Breast epithelium (tissue), 3 donors: ENCODE measurements at regions not wholly inside any gene's neighbourhood (a gene's known extent, or its start where the extent isn't known, plus 50 kb on each side); places are given as distances from the start of the nearest gene placed in this dataset.

ENCODE experiments used
- CTCF ChIP-seq, 3 donors: fragments of 450-650 bp; IDR thresholded peaks; one replicate each; pipeline ENCODE4 v1.5.1; 2016 to 2017; ENCODE audit warnings: antibody characterized with exemption in 3 of 3, mild to moderate bottlenecking in 3 of 3, moderate library complexity in 3 of 3
- POLR2A ChIP-seq: fragments of 450-650 bp; IDR thresholded peaks from one replicate; pipeline ENCODE4 v1.6.1; 2016; ENCODE audit warnings: antibody characterized with exemption, mild to moderate bottlenecking, moderate library complexity
- POLR2AphosphoS5 ChIP-seq, 3 donors: sonication (generic); formaldehyde crosslinking; IDR thresholded peaks; one replicate each; pipeline ENCODE4 v1.6.1; 2017; ENCODE audit warnings: antibody characterized with exemption in 3 of 3

DNA sequence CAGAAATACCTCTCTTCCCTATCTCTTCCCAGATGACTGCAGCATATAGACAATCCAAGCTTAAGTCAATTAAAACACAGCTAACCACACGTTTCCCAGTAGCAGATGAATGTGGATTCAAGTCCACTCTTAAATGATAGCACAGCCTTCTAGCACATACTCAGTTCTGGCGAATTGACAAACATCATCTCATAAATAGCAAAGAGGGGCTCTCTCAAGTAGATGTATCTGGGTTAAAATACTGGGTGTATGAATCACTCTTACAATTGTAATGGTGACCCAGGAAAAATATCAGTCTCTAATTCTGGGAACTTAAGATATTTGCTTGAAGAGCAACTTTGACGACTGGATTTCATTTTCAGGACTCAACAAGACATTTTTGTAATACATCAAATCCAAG lies 67.0 kb upstream of the HAPLN1 start:
- TF ChIP-seq CTCF (IDR thresholded peaks at IDR 0.05): no peak
- no peak for TF ChIP-seq POLR2A
- no peak for TF ChIP-seq POLR2AphosphoS5 (IDR thresholded peaks at IDR 0.05)
